Ovary (tissue), 3 donors: ENCODE measurements at regions not wholly inside any gene's neighbourhood (a gene's known extent, or its start where the extent isn't known, plus 50 kb on each side); places are given as distances from the start of the nearest gene placed in this dataset.

Experiments
- CTCF ChIP-seq, 3 donors: fragments of 450-650 bp in 2 of 3; fragments of 200-600 bp in 1 of 3; IDR thresholded peaks; one replicate each; pipeline versions ENCODE4 v1.5.1 to v1.8.0; 2016 to 2022; ENCODE audit warnings: antibody characterized with exemption in 3 of 3, mild to moderate bottlenecking in 1 of 3
- EP300 ChIP-seq: sonication (generic); formaldehyde crosslinking; IDR thresholded peaks from one replicate; pipeline ENCODE4 v1.6.1; 2017; ENCODE audit warnings: antibody characterized with exemption
- POLR2A ChIP-seq: fragments of 450-650 bp; IDR thresholded peaks from one replicate; pipeline ENCODE4 v1.6.1; 2017; ENCODE audit warnings: antibody characterized with exemption, mild to moderate bottlenecking, moderate library complexity
- donor health status: DM: no; HTN: no; CAD: no.

GRCh38 chr15:60218256-60218655, 179.5 kb downstream of the ANXA2 start:
- TF ChIP-seq CTCF (IDR thresholded peaks at IDR 0.05) (no peak), POLR2A (no peak), EP300 (no peak)
